ENCODE measurements at regions not wholly inside any gene's neighbourhood (a gene's known extent, or its start where the extent isn't known, plus 50 kb on each side); places are given as distances from the start of the nearest gene placed in this dataset.

- peak; percentile 74 to 84 for DNase-seq
- peak overlapping the region; percentile 9; the same call in 1 of the 2 replicates for H3K4me3 ChIP-seq
- H3K27ac ChIP-seq = peak overlapping the region; percentile 32
- H3K27me3 ChIP-seq = no peaks in the 10 kb centered on the region
- H3K36me3 ChIP-seq = no peaks in the 10 kb centered on the region
- H3K9me3 ChIP-seq (replicated peaks) = no peaks in the 10 kb centered on the region
- H3K4me1 ChIP-seq = peaks cover 57% of the 10 kb centered on the region
Measured at GRCh38 chr15:95884276-95884675, 446.2 kb upstream of the NR2F2 start.

GRCh38 chr15:95887666-95888390, 442.7 kb upstream of the NR2F2 start:
- Histone ChIP-seq H3K36me3 (no peaks in the 10 kb centered on the region), H3K4me3 (no peak overlapping the region), H3K4me1 (peaks cover 44% of the 10 kb centered on the region), H3K27me3 (no peaks in the 10 kb centered on the region), H3K27ac (peak overlapping the region; percentile 67), H3K9me3 (replicated peaks) (0 out of 2 replicates have a peak, but pooled peaks cover 4% of the 10 kb centered on the region)
- DNase-seq = peak; percentile 40 to 78

- Histone ChIP-seq H3K27me3 (no peaks in the 10 kb centered on the region), H3K27ac (peak overlapping the region; percentile 67; the same call in 1 of the 2 replicates), H3K4me3 (no peak overlapping the region), H3K36me3 (no peaks in the 10 kb centered on the region), H3K9me3 (replicated peaks) (0 out of 2 replicates have a peak, but pooled peaks cover 4% of the 10 kb centered on the region), H3K4me1 (peaks cover 36% of the 10 kb centered on the region)
- no peak for DNase-seq
Measured at GRCh38 chr15:95888762-95889161, 441.7 kb upstream of the NR2F2 start.

- peaks cover 19% of the 10 kb centered on the region for H3K4me1 ChIP-seq
- no peak overlapping the region for H3K4me3 ChIP-seq
- peak; percentile 23 to 61 for DNase-seq
- 0 out of 2 replicates have a peak, but pooled peaks cover 3% of the 10 kb centered on the region for H3K9me3 ChIP-seq (replicated peaks)
- no peaks in the 10 kb centered on the region for H3K27me3 ChIP-seq
- no peaks in the 10 kb centered on the region for H3K36me3 ChIP-seq
- no peak overlapping the region for H3K27ac ChIP-seq
Measured at GRCh38 chr15:95894407-95894956, 436.0 kb upstream of the NR2F2 start.

- Histone ChIP-seq H3K27me3 (no peaks in the 10 kb centered on the region), H3K9me3 (replicated peaks) (no peaks in the 10 kb centered on the region), H3K36me3 (no peaks in the 10 kb centered on the region), H3K4me1 (peaks cover 19% of the 10 kb centered on the region), H3K4me3 (no peak overlapping the region), H3K27ac (no peak overlapping the region)
- DNase-seq = no peak
Measured at GRCh38 chr15:95895508-95895907, 435.0 kb upstream of the NR2F2 start.

- Histone ChIP-seq H3K4me1 (peaks cover 19% of the 10 kb centered on the region), H3K27ac (no peak overlapping the region), H3K36me3 (no peaks in the 10 kb centered on the region), H3K27me3 (no peaks in the 10 kb centered on the region), H3K9me3 (replicated peaks) (no peaks in the 10 kb centered on the region), H3K4me3 (no peak overlapping the region)
- no peak for DNase-seq
Measured at GRCh38 chr15:95897651-95898050, 432.8 kb upstream of the NR2F2 start.

GRCh38 chr15:95898761-95899160, 431.7 kb upstream of the NR2F2 start:
- 0 out of 2 replicates have a peak, but pooled peaks cover 3% of the 10 kb centered on the region for H3K9me3 ChIP-seq (replicated peaks)
- peaks cover 19% of the 10 kb centered on the region for H3K4me1 ChIP-seq
- no peak for DNase-seq
- no peak overlapping the region for H3K27ac ChIP-seq
- H3K36me3 ChIP-seq = no peaks in the 10 kb centered on the region
- no peak overlapping the region for H3K4me3 ChIP-seq
- no peaks in the 10 kb centered on the region for H3K27me3 ChIP-seq

GRCh38 chr15:95901271-95901670, 429.2 kb upstream of the NR2F2 start:
- Histone ChIP-seq H3K4me1 (no peaks in the 10 kb centered on the region), H3K4me3 (no peak overlapping the region), H3K9me3 (replicated peaks) (0 out of 2 replicates have a peak, but pooled peaks cover 3% of the 10 kb centered on the region), H3K27me3 (no peaks in the 10 kb centered on the region), H3K27ac (no peak overlapping the region), H3K36me3 (no peaks in the 10 kb centered on the region)
- DNase-seq = no peak

GRCh38 chr15:95902606-95903005, 427.9 kb upstream of the NR2F2 start:
- Histone ChIP-seq H3K36me3 (no peaks in the 10 kb centered on the region), H3K27ac (no peak overlapping the region), H3K27me3 (no peaks in the 10 kb centered on the region), H3K4me3 (no peak overlapping the region), H3K9me3 (replicated peaks) (0 out of 2 replicates have a peak, but pooled peaks cover 3% of the 10 kb centered on the region), H3K4me1 (no peaks in the 10 kb centered on the region)
- no peak for DNase-seq

- Histone ChIP-seq H3K4me1 (no peaks in the 10 kb centered on the region), H3K9me3 (replicated peaks) (0 out of 2 replicates have a peak, but pooled peaks cover 3% of the 10 kb centered on the region), H3K27me3 (no peaks in the 10 kb centered on the region), H3K4me3 (no peak overlapping the region), H3K36me3 (no peaks in the 10 kb centered on the region), H3K27ac (no peak overlapping the region)
- DNase-seq = no peak
Measured at GRCh38 chr15:95903352-95903751, 427.1 kb upstream of the NR2F2 start.

- Histone ChIP-seq H3K9me3 (replicated peaks) (no peaks in the 10 kb centered on the region), H3K4me1 (peaks cover 14% of the 10 kb centered on the region), H3K36me3 (no peaks in the 10 kb centered on the region), H3K4me3 (no peak overlapping the region), H3K27ac (no peak overlapping the region), H3K27me3 (no peaks in the 10 kb centered on the region)
- DNase-seq = no peak
Measured at GRCh38 chr15:95910643-95911212, 419.8 kb upstream of the NR2F2 start.

GRCh38 chr15:95911570-95912279, 418.8 kb upstream of the NR2F2 start:
- H3K4me3 ChIP-seq = no peak overlapping the region
- H3K4me1 ChIP-seq = peaks cover 14% of the 10 kb centered on the region
- H3K27me3 ChIP-seq = no peaks in the 10 kb centered on the region
- no peak for DNase-seq
- H3K9me3 ChIP-seq (replicated peaks) = no peaks in the 10 kb centered on the region
- H3K27ac ChIP-seq = no peak overlapping the region
- H3K36me3 ChIP-seq = no peaks in the 10 kb centered on the region

GRCh38 chr15:95912280-95912625, 418.2 kb upstream of the NR2F2 start:
- Histone ChIP-seq H3K27ac (no peak overlapping the region), H3K4me3 (no peak overlapping the region), H3K9me3 (replicated peaks) (no peaks in the 10 kb centered on the region), H3K36me3 (no peaks in the 10 kb centered on the region), H3K4me1 (peaks cover 14% of the 10 kb centered on the region), H3K27me3 (no peaks in the 10 kb centered on the region)
- peak in 1 of 2 experiments; percentile 61 for DNase-seq

- no peak for DNase-seq
- H3K4me3 ChIP-seq = no peak overlapping the region
- H3K9me3 ChIP-seq (replicated peaks) = no peaks in the 10 kb centered on the region
Measured at GRCh38 chr15:95912728-95913127, 417.8 kb upstream of the NR2F2 start.

GRCh38 chr15:95916568-95916967, 413.9 kb upstream of the NR2F2 start:
- Histone ChIP-seq H3K4me1 (peaks cover 14% of the 10 kb centered on the region), H3K36me3 (no peaks in the 10 kb centered on the region), H3K27me3 (no peaks in the 10 kb centered on the region), H3K9me3 (replicated peaks) (no peaks in the 10 kb centered on the region), H3K4me3 (no peak overlapping the region), H3K27ac (no peak overlapping the region)
- DNase-seq = no peak

More at GRCh38 chr15:95912728-95913127, 417.8 kb upstream of the NR2F2 start:
- Histone ChIP-seq H3K27ac (no peak overlapping the region), H3K27me3 (no peaks in the 10 kb centered on the region), H3K4me1 (peaks cover 14% of the 10 kb centered on the region), H3K36me3 (no peaks in the 10 kb centered on the region)
